PFSK-1 (cell line): ENCODE measurements at regions not wholly inside any gene's neighbourhood (a gene's known extent, or its start where the extent isn't known, plus 50 kb on each side); places are given as distances from the start of the nearest gene placed in this dataset.

Experiments used
- FOXP2 ChIP-seq: optimal IDR thresholded peaks from 2 replicates; pipeline ENCODE3; 2011; ENCODE audit warnings: borderline replicate concordance, control low read depth, inconsistent platforms; ENCODE audit not compliant: insufficient read depth; ENCODE audit errors: extremely low read length, extremely low read depth
- POLR2AphosphoS5 ChIP-seq: IDR thresholded peaks from 2 replicates; pipeline ENCODE4 v1.6.1; 2012; ENCODE audit warnings: low read depth, mild to moderate bottlenecking, control low read depth, low read length, moderate library complexity
- REST ChIP-seq, 2 experiments: IDR thresholded peaks; 2 replicates each; pipeline versions ENCODE4 v1.6.1 to v1.8.0; 2011 to 2012; ENCODE audit warnings: low read depth in 2 of 2, low read length in 2 of 2, control low read depth in 1 of 2, inconsistent platforms in 1 of 2, mild to moderate bottlenecking in 1 of 2, moderate library complexity in 1 of 2; ENCODE audit not compliant: insufficient read depth in 1 of 2
- SIN3A ChIP-seq: IDR thresholded peaks from 2 replicates; pipeline ENCODE4 v1.6.1; 2012; ENCODE audit warnings: mild to moderate bottlenecking, low read length, moderate library complexity, borderline replicate concordance; ENCODE audit not compliant: insufficient read depth
- TAF1 ChIP-seq: IDR thresholded peaks from 2 replicates; pipeline ENCODE4 v1.6.1; 2012; ENCODE audit warnings: low read length, control low read depth, borderline replicate concordance; ENCODE audit not compliant: insufficient read depth

DNA sequence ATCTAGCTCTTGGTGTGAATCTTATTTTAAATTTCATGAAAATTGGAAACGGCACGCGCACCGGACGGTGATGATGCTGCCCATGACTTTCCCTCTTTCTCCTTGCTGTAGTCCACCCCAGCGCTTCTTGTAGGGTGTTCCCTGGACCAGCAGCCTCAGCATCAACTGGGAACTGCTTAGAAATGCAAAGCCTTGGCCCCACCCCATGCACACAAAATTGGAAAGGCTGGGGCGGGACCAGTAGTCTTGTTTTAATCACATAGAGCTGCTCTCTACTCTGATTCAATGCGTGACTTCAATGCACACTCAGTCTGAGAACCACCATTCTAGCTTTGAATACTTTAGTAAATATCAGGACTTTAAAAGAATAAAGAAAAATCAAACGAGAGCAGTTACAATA lies 427.1 kb downstream of the EFNB2 start:
- TF ChIP-seq SIN3A = no peak
- no peak for TF ChIP-seq POLR2AphosphoS5
- TF ChIP-seq REST (IDR thresholded peaks at IDR 0.05; ENCODE audit: insufficient read depth in 1 of 2, low read depth in 2 of 2, low read length in 2 of 2) = no peak
- TF ChIP-seq FOXP2 = no peak
- TF ChIP-seq TAF1 = no peak

DNA sequence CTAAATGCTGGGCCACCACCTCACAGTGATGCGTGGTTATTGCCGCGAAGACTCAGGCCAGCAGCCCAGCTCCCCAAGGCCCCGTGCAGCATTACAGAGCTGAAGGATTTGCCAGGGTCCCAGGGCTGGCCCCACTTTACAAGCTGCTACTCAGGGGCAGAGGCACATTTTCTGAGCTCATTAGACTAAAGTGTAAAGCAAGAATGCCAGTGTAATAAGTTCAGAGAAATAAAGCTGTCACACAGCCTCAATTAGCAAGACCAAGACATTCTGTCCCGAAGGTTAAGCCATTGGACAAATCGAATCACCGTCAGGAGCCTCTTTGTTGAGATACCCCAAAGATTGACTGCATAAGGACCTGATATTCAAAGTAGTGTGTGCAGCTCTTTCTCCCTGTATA lies 428.4 kb downstream of the EFNB2 start:
- TF ChIP-seq SIN3A (no peak), POLR2AphosphoS5 (no peak), FOXP2 (no peak), REST (IDR thresholded peaks at IDR 0.05; ENCODE audit: insufficient read depth in 1 of 2, low read depth in 2 of 2, low read length in 2 of 2) (no peak), TAF1 (no peak)

GRCh38 chr13:106105153-106105552 lies 430.3 kb downstream of the EFNB2 start:
- TF ChIP-seq FOXP2 (no peak), SIN3A (no peak), POLR2AphosphoS5 (no peak), REST (IDR thresholded peaks at IDR 0.05; ENCODE audit: insufficient read depth in 1 of 2, low read depth in 2 of 2, low read length in 2 of 2) (no peak), TAF1 (no peak)

- TF ChIP-seq FOXP2 = no peak
Measured at GRCh38 chr13:106104281-106104901, 431.1 kb downstream of the EFNB2 start.

GRCh38 chr13:106103779-106104178 lies 431.7 kb downstream of the EFNB2 start:
- TF ChIP-seq FOXP2 = no peak
- no peak for TF ChIP-seq REST (IDR thresholded peaks at IDR 0.05; ENCODE audit: insufficient read depth in 1 of 2, low read depth in 2 of 2, low read length in 2 of 2)
- TF ChIP-seq TAF1 = no peak
- TF ChIP-seq POLR2AphosphoS5 = no peak
- no peak for TF ChIP-seq SIN3A
